Stimulated activated CD4-positive, alpha-beta T cell treated with anti-CD3 and anti-CD28 coated beads, TNF-alpha, amount 100 ng/mL, for 4 hours (primary cell): ENCODE measurements at regions not wholly inside any gene's neighbourhood (a gene's known extent, or its start where the extent isn't known, plus 50 kb on each side); places are given as distances from the start of the nearest gene placed in this dataset.
"Not testable (repeated sequence)": the region's sequence is repeated elsewhere in the genome, so short reads cannot be mapped to it uniquely, and the experiment has no call there.

ENCODE experiments used
- DNase-seq, 3 experiments: peaks; one replicate each; pipeline ENCODE4 v3.0.0-alpha.2; 2020; ENCODE audit warnings: low read depth in 3 of 3

- DNase-seq = no peak
Observed at GRCh38 chr4:38519666-38520065, 144.3 kb upstream of the KLF3 start.

- no peak for DNase-seq
Observed at GRCh38 chr4:38523054-38523453, 140.9 kb upstream of the KLF3 start.

GRCh38 chr4:38523524-38524448 lies 140.2 kb upstream of the KLF3 start:
- peak in 1 of 3 experiments; percentile 24 for DNase-seq

- no peak for DNase-seq
Observed at GRCh38 chr4:38526412-38526811, 137.6 kb upstream of the KLF3 start.

GRCh38 chr4:38529189-38530115 lies 134.5 kb upstream of the KLF3 start:
- no peak for DNase-seq

GRCh38 chr4:38530486-38530885 lies 133.5 kb upstream of the KLF3 start:
- no peak for DNase-seq

GRCh38 chr4:38531141-38531727 lies 132.8 kb upstream of the KLF3 start:
- no peak for DNase-seq

- no peak for DNase-seq
Observed at GRCh38 chr4:38532908-38533499, 131.0 kb upstream of the KLF3 start.

- DNase-seq = no peak
Observed at GRCh38 chr4:38534344-38535045, 129.5 kb upstream of the KLF3 start.

GRCh38 chr4:38535071-38535470 lies 128.9 kb upstream of the KLF3 start:
- not testable (repeated sequence) for DNase-seq

- DNase-seq = no peak
Observed at GRCh38 chr4:38535717-38536116, 128.3 kb upstream of the KLF3 start.

GRCh38 chr4:38536716-38537115 lies 127.3 kb upstream of the KLF3 start:
- DNase-seq = no peak

- no peak for DNase-seq
Observed at GRCh38 chr4:38537666-38538065, 126.3 kb upstream of the KLF3 start.

- DNase-seq = no peak
Observed at GRCh38 chr4:38538517-38538916, 125.5 kb upstream of the KLF3 start.

GRCh38 chr4:38539501-38539900 lies 124.5 kb upstream of the KLF3 start:
- no peak for DNase-seq

GRCh38 chr4:38547052-38547451 lies 116.9 kb upstream of the KLF3 start:
- DNase-seq = no peak

GRCh38 chr4:38548256-38548655 lies 115.7 kb upstream of the KLF3 start:
- no peak for DNase-seq

GRCh38 chr4:38559374-38559773 lies 104.6 kb upstream of the KLF3 start:
- DNase-seq = no peak

- DNase-seq = no peak
Observed at GRCh38 chr4:38560340-38560739, 103.7 kb upstream of the KLF3 start.

GRCh38 chr4:38560768-38561558 lies 103.0 kb upstream of the KLF3 start:
- no peak for DNase-seq
